Osteocyte (in vitro differentiated cells): ENCODE measurements at regions not wholly inside any gene's neighbourhood (a gene's known extent, or its start where the extent isn't known, plus 50 kb on each side); places are given as distances from the start of the nearest gene placed in this dataset.

ENCODE experiments used
- DNase-seq: peaks from one replicate; pipeline ENCODE4 v3.0.0; 2021; ENCODE audit warnings: mixed read lengths; ENCODE audit not compliant: unreplicated experiment; ENCODE audit errors: extremely low spot score
- H3K27ac Mint-ChIP-seq: one replicate; pipeline ENCODE4 v1.8.0; 2021; ENCODE audit warnings: mild to moderate bottlenecking, mixed read lengths; ENCODE audit not compliant: unreplicated experiment
- H3K27me3 Mint-ChIP-seq: one replicate; pipeline ENCODE4 v1.8.0; 2021; ENCODE audit warnings: mixed read lengths; ENCODE audit not compliant: unreplicated experiment
- H3K36me3 Mint-ChIP-seq: one replicate; pipeline ENCODE4 v1.8.0; 2021; ENCODE audit warnings: mixed read lengths; ENCODE audit not compliant: unreplicated experiment
- H3K4me1 Mint-ChIP-seq: one replicate; pipeline ENCODE4 v1.8.0; 2021; ENCODE audit warnings: mixed read lengths; ENCODE audit not compliant: unreplicated experiment
- H3K4me3 Mint-ChIP-seq: one replicate; pipeline ENCODE4 v1.8.0; 2021; ENCODE audit warnings: mild to moderate bottlenecking, moderate library complexity, mixed read lengths; ENCODE audit not compliant: unreplicated experiment
- H3K9me3 Mint-ChIP-seq: one replicate; pipeline ENCODE4 v1.8.0; 2021; ENCODE audit warnings: mixed read lengths; ENCODE audit not compliant: unreplicated experiment
- CTCF ChIP-seq: fragments of 200-600 bp; sonication (generic); IDR thresholded peaks from 2 replicates; pipeline ENCODE4 v1.5.0; 2021; ENCODE audit warnings: antibody characterized with exemption, mild to moderate bottlenecking, moderate library complexity

DNA sequence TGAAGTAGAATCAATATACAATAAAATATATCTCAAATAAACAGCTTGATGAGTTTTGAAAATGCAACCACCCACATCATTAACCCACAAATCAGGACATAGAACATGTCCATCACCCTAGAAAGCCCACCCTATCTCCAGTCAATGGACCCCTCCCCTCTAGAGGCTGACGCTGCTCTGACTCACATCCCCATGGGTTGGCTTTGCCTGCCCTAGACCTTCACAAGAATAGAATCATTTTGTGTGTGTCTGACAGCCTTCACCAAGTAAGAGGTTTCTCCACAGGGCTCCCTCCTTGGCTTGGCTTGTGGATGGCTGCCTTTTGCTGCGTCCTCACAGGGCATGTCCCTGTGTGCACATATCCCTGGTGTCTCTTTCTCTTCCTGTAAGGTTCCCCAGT is 250.2 kb upstream of the RTL1 start:
- Mint-ChIP-seq H3K4me1 (no peaks in the 10 kb centered on the region), H3K4me3 (no peak overlapping the region), H3K27me3 (peaks cover 23% of the 10 kb centered on the region), H3K27ac (no peak overlapping the region), H3K36me3 (no peaks in the 10 kb centered on the region), H3K9me3 (no peaks in the 10 kb centered on the region)
- no peak for TF ChIP-seq CTCF
- no peak for DNase-seq

GRCh38 chr14:101155575-101155974 is 252.1 kb upstream of the RTL1 start:
- no peak overlapping the region for H3K4me3 Mint-ChIP-seq
- H3K27ac Mint-ChIP-seq = no peak overlapping the region
- peaks cover 19% of the 10 kb centered on the region for H3K27me3 Mint-ChIP-seq
- no peaks in the 10 kb centered on the region for H3K9me3 Mint-ChIP-seq
- no peaks in the 10 kb centered on the region for H3K36me3 Mint-ChIP-seq
- H3K4me1 Mint-ChIP-seq = peaks cover 4% of the 10 kb centered on the region
- no peak for DNase-seq
- no peak for TF ChIP-seq CTCF

- no peak overlapping the region for H3K4me3 Mint-ChIP-seq
- DNase-seq = no peak
- H3K27me3 Mint-ChIP-seq = peaks cover 2% of the 10 kb centered on the region
- no peaks in the 10 kb centered on the region for H3K4me1 Mint-ChIP-seq
- no peak overlapping the region for H3K27ac Mint-ChIP-seq
- no peaks in the 10 kb centered on the region for H3K36me3 Mint-ChIP-seq
- TF ChIP-seq CTCF = no peak
- peaks cover 32% of the 10 kb centered on the region for H3K9me3 Mint-ChIP-seq
Observed at GRCh38 chr14:101167428-101167827, 263.9 kb upstream of the RTL1 start.

GRCh38 chr14:101169267-101169666 is 265.7 kb upstream of the RTL1 start:
- Mint-ChIP-seq H3K4me3 (no peak overlapping the region), H3K36me3 (no peaks in the 10 kb centered on the region), H3K4me1 (no peaks in the 10 kb centered on the region), H3K9me3 (peaks cover 32% of the 10 kb centered on the region), H3K27ac (no peak overlapping the region), H3K27me3 (peaks cover 2% of the 10 kb centered on the region)
- DNase-seq = no peak
- TF ChIP-seq CTCF = no peak

GRCh38 chr14:101171650-101172049 is 268.1 kb upstream of the RTL1 start:
- Mint-ChIP-seq H3K9me3 (peaks cover 16% of the 10 kb centered on the region), H3K4me1 (no peaks in the 10 kb centered on the region), H3K4me3 (no peak overlapping the region), H3K27ac (no peak overlapping the region), H3K36me3 (no peaks in the 10 kb centered on the region), H3K27me3 (peaks cover 2% of the 10 kb centered on the region)
- DNase-seq = no peak
- TF ChIP-seq CTCF = no peak
